GM23338 (cell line): ENCODE measurements at regions not wholly inside any gene's neighbourhood (a gene's known extent, or its start where the extent isn't known, plus 50 kb on each side); places are given as distances from the start of the nearest gene placed in this dataset.

Source experiments
- CTCF ChIP-seq, 2 experiments: fragments of 200-600 bp in 1 of 2; sonication (generic) in 1 of 2; conservative IDR thresholded peaks; 2 replicates each; pipeline versions ENCODE4 v1.5.1 to v1.6.1; 2016 to 2017; ENCODE audit warnings: antibody characterized with exemption in 2 of 2, low read depth in 2 of 2, mild to moderate bottlenecking in 2 of 2, moderate library complexity in 1 of 2
- EZH2 ChIP-seq: fragments of 200-600 bp; sonication (generic); IDR thresholded peaks from one replicate; pipeline ENCODE4 v1.8.0; 2017; ENCODE audit warnings: antibody characterized with exemption, mild to moderate bottlenecking, low read depth; ENCODE audit not compliant: unreplicated experiment
- JUNB ChIP-seq: IDR thresholded peaks from one replicate; pipeline ENCODE4 v1.6.1; 2016; ENCODE audit warnings: antibody characterized with exemption; ENCODE audit not compliant: unreplicated experiment
- POLR2AphosphoS5 ChIP-seq: IDR thresholded peaks from 2 replicates; pipeline ENCODE4 v1.6.1; 2016; ENCODE audit warnings: antibody characterized with exemption, low read depth

- TF ChIP-seq JUNB (no peak), CTCF (conservative IDR thresholded peaks at IDR 0.05; ENCODE audit: low read depth in 2 of 2) (peak; percentile 81 to 88), POLR2AphosphoS5 (no peak), EZH2 (no peak)
Measured at GRCh38 chr14:34322940-34323418, 139.1 kb downstream of the SPTSSA start.
